OCI-LY1 (cell line): ENCODE measurements at regions not wholly inside any gene's neighbourhood (a gene's known extent, or its start where the extent isn't known, plus 50 kb on each side); places are given as distances from the start of the nearest gene placed in this dataset.

ENCODE experiments used
- H2AFZ ChIP-seq: fragments of 200-600 bp; sonication (generic), shearing (Covaris generic); 2 replicates; pipeline ENCODE4 v1.6.0; 2014; ENCODE audit warnings: antibody characterized with exemption, mild to moderate bottlenecking, low read length
- H3F3A ChIP-seq: fragments of 200-600 bp; sonication (generic), shearing (Covaris generic); 2 replicates; pipeline ENCODE4 v1.6.0; 2014; ENCODE audit warnings: mild to moderate bottlenecking, antibody characterized with exemption, low read length, moderate library complexity; ENCODE audit not compliant: insufficient read depth
- H3K27ac ChIP-seq: fragments of 200-600 bp; sonication (generic); 2 replicates; pipeline ENCODE4 v1.5.1; 2014; ENCODE audit warnings: low read length, mixed run types, mild to moderate bottlenecking, low read depth; ENCODE audit not compliant: poor library complexity, severe bottlenecking
- H3K27me3 ChIP-seq: fragments of 200-600 bp; sonication (generic); 2 replicates; pipeline ENCODE4 v1.6.0; 2014; ENCODE audit warnings: antibody characterized with exemption, mild to moderate bottlenecking, low read length, moderate library complexity; ENCODE audit not compliant: insufficient read depth
- H3K36me3 ChIP-seq: fragments of 200-600 bp; sonication (generic); 2 replicates; pipeline ENCODE4 v1.6.1; 2014; ENCODE audit warnings: mild to moderate bottlenecking, antibody characterized with exemption, low read length, moderate library complexity, mixed read lengths; ENCODE audit not compliant: insufficient read depth
- H3K4me1 ChIP-seq: fragments of 200-600 bp; sonication (generic); 2 replicates; pipeline ENCODE4 v1.5.1; 2014; ENCODE audit warnings: mild to moderate bottlenecking, low read length, moderate library complexity; ENCODE audit not compliant: insufficient read depth, severe bottlenecking
- H3K4me2 ChIP-seq: fragments of 200-600 bp; sonication (generic), shearing (Covaris generic); 2 replicates; pipeline ENCODE4 v1.6.1; 2014; ENCODE audit warnings: low read length
- H3K4me3 ChIP-seq: fragments of 200-600 bp; sonication (generic); 2 replicates; pipeline ENCODE4 v1.5.1; 2014; ENCODE audit warnings: low read length, low read depth, mild to moderate bottlenecking, mixed read lengths; ENCODE audit not compliant: poor library complexity, severe bottlenecking
- H3K79me2 ChIP-seq: fragments of 200-600 bp; shearing (Covaris generic); 2 replicates; pipeline ENCODE4 v1.6.1; 2016; ENCODE audit warnings: mixed run types, low read length, mixed read lengths; ENCODE audit not compliant: insufficient read depth
- H3K9ac ChIP-seq: fragments of 200-600 bp; sonication (generic), shearing (Covaris generic); 2 replicates; pipeline ENCODE4 v1.6.1; 2014; ENCODE audit warnings: mild to moderate bottlenecking, low read length, mixed read lengths
- H3K9me2 ChIP-seq: fragments of 200-600 bp; sonication (generic), shearing (Covaris generic); 2 replicates; pipeline ENCODE4 v1.6.1; 2014; ENCODE audit warnings: low read depth, mild to moderate bottlenecking, low read length, mixed read lengths
- H3K9me3 ChIP-seq: fragments of 200-600 bp; shearing (Covaris generic); 2 replicates; pipeline ENCODE4 v1.6.1; 2014; ENCODE audit warnings: low read length, mixed read lengths
- H4K20me1 ChIP-seq: fragments of 200-600 bp; sonication (generic), shearing (Covaris generic); 2 replicates; pipeline ENCODE4 v1.6.0; 2016; ENCODE audit warnings: mild to moderate bottlenecking, low read length; ENCODE audit not compliant: insufficient read depth
- CTCF ChIP-seq: fragments of 200-600 bp; sonication (generic), shearing (Covaris generic); IDR thresholded peaks from 2 replicates; pipeline ENCODE4 v1.5.1; 2017; ENCODE audit warnings: mild to moderate bottlenecking, antibody characterized with exemption, low read length, moderate library complexity, mixed read lengths
- EZH2 ChIP-seq: fragments of 200-600 bp; sonication (generic), shearing (Covaris generic); IDR thresholded peaks from 2 replicates; pipeline ENCODE4 v1.8.0; 2017; ENCODE audit warnings: borderline replicate concordance, mixed run types, mild to moderate bottlenecking, antibody characterized with exemption, low read length, moderate library complexity, mixed read lengths

- H3K79me2 ChIP-seq = no peaks in the 10 kb centered on the region
- H3K9me2 ChIP-seq = no peaks in the 10 kb centered on the region
- H3K36me3 ChIP-seq = no peaks in the 10 kb centered on the region
- H3K4me2 ChIP-seq = no peak overlapping the region
- H4K20me1 ChIP-seq = no peaks in the 10 kb centered on the region
- TF ChIP-seq CTCF (no peak), EZH2 (no peak)
- no peak overlapping the region for H3K27ac ChIP-seq
- no peak overlapping the region for H3K4me3 ChIP-seq
- no peaks in the 10 kb centered on the region for H3K4me1 ChIP-seq
- H3K9me3 ChIP-seq = no peaks in the 10 kb centered on the region
- H3K9ac ChIP-seq = no peak overlapping the region
- no peaks in the 10 kb centered on the region for H3F3A ChIP-seq
- H2AFZ ChIP-seq = no peak overlapping the region
- H3K27me3 ChIP-seq = no peaks in the 10 kb centered on the region
These were observed 216.3 kb upstream of the CAMK1G start for GRCh38 chr1:209367061-209367772.

- no peaks in the 10 kb centered on the region for H3F3A ChIP-seq
- no peaks in the 10 kb centered on the region for H3K36me3 ChIP-seq
- H3K79me2 ChIP-seq = no peaks in the 10 kb centered on the region
- no peaks in the 10 kb centered on the region for H3K27me3 ChIP-seq
- TF ChIP-seq CTCF (no peak), EZH2 (no peak)
- no peaks in the 10 kb centered on the region for H3K9me2 ChIP-seq
- no peak overlapping the region for H3K9ac ChIP-seq
- no peaks in the 10 kb centered on the region for H4K20me1 ChIP-seq
- H3K4me1 ChIP-seq = no peaks in the 10 kb centered on the region
- H3K9me3 ChIP-seq = no peaks in the 10 kb centered on the region
- no peak overlapping the region for H3K27ac ChIP-seq
- no peak overlapping the region for H2AFZ ChIP-seq
- no peak overlapping the region for H3K4me3 ChIP-seq
- no peak overlapping the region for H3K4me2 ChIP-seq
These were observed 214.5 kb upstream of the CAMK1G start for GRCh38 chr1:209368864-209369598.

- Histone ChIP-seq H3K9me2 (no peaks in the 10 kb centered on the region), H3K36me3 (no peaks in the 10 kb centered on the region), H3K9me3 (no peaks in the 10 kb centered on the region), H2AFZ (no peak overlapping the region), H3K27ac (no peak overlapping the region), H3K79me2 (no peaks in the 10 kb centered on the region), H3K4me3 (no peak overlapping the region), H4K20me1 (no peaks in the 10 kb centered on the region), H3K4me1 (no peaks in the 10 kb centered on the region), H3K9ac (no peak overlapping the region), H3F3A (no peaks in the 10 kb centered on the region), H3K4me2 (no peak overlapping the region), H3K27me3 (no peaks in the 10 kb centered on the region)
- no peak for TF ChIP-seq CTCF
- TF ChIP-seq EZH2 = no peak
These were observed 213.1 kb upstream of the CAMK1G start for GRCh38 chr1:209370241-209370995.
